ENCODE measurements at regions not wholly inside any gene's neighbourhood (a gene's known extent, or its start where the extent isn't known, plus 50 kb on each side); places are given as distances from the start of the nearest gene placed in this dataset.

GRCh38 chr2:84132370-84132769, 326.7 kb downstream of the SUCLG1 start:
- TF ChIP-seq CTCF (IDR thresholded peaks at IDR 0.05; ENCODE audit: insufficient read depth, low read length, poor library complexity, severe bottlenecking) (no peak), EZH2phosphoT487 (conservative IDR thresholded peaks at IDR 0.05; ENCODE audit: low read length) (no peak)

Measured in SU-DHL-6 (cell line).